ENCODE measurements at regions not wholly inside any gene's neighbourhood (a gene's known extent, or its start where the extent isn't known, plus 50 kb on each side); places are given as distances from the start of the nearest gene placed in this dataset.

- TF ChIP-seq, protein P1, sequence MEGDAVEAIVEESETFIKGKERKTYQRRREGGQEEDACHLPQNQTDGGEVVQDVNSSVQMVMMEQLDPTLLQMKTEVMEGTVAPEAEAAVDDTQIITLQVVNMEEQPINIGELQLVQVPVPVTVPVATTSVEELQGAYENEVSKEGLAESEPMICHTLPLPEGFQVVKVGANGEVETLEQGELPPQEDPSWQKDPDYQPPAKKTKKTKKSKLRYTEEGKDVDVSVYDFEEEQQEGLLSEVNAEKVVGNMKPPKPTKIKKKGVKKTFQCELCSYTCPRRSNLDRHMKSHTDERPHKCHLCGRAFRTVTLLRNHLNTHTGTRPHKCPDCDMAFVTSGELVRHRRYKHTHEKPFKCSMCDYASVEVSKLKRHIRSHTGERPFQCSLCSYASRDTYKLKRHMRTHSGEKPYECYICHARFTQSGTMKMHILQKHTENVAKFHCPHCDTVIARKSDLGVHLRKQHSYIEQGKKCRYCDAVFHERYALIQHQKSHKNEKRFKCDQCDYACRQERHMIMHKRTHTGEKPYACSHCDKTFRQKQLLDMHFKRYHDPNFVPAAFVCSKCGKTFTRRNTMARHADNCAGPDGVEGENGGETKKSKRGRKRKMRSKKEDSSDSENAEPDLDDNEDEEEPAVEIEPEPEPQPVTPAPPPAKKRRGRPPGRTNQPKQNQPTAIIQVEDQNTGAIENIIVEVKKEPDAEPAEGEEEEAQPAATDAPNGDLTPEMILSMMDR (IDR thresholded peaks at IDR 0.05) = no peak
- no peak for TF ChIP-seq POLR2AphosphoS5 (IDR thresholded peaks at IDR 0.05)
Measured at GRCh38 chr13:103291226-103291625, 225.0 kb upstream of the SLC10A2 start.

All from esophagus muscularis mucosa (tissue), 3 donors.